ENCODE measurements at regions not wholly inside any gene's neighbourhood (a gene's known extent, or its start where the extent isn't known, plus 50 kb on each side); places are given as distances from the start of the nearest gene placed in this dataset.
"Not testable (repeated sequence)": the region's sequence is repeated elsewhere in the genome, so short reads cannot be mapped to it uniquely, and the experiment has no call there.

- no peaks in the 10 kb centered on the region for H3K36me3 ChIP-seq (ENCODE audit: insufficient read depth, low read length)
- H3K9ac ChIP-seq (ENCODE audit: insufficient read length): no peak overlapping the region
- DNase-seq (ENCODE audit: low read depth, low spot score): no peak
- H3K9me3 ChIP-seq (ENCODE audit: low read depth, low read length): no peaks in the 10 kb centered on the region
- no peak for TF ChIP-seq EZH2 (IDR thresholded peaks at IDR 0.05)
- no peak for TF ChIP-seq FOXP2 (optimal IDR thresholded peaks at IDR 0.05; ENCODE audit: control extremely low read depth, extremely low read length, insufficient read depth)
- TF ChIP-seq POLR2AphosphoS5 (IDR thresholded peaks at IDR 0.05; ENCODE audit: borderline replicate concordance, low read depth, low read length): no peak
- no peak overlapping the region for H3K4me3 ChIP-seq
- H3K27ac ChIP-seq: no peak overlapping the region
Measured at GRCh38 chr6:106862858-106863257, 111.7 kb downstream of the CD24 start.

- H3K9ac ChIP-seq (ENCODE audit: insufficient read length): no peak overlapping the region
- H3K36me3 ChIP-seq (ENCODE audit: insufficient read depth, low read length): no peaks in the 10 kb centered on the region
- H3K9me3 ChIP-seq (ENCODE audit: low read depth, low read length): no peaks in the 10 kb centered on the region
- DNase-seq (ENCODE audit: low read depth, low spot score): no peak
- H3K27ac ChIP-seq: no peak overlapping the region
- no peak overlapping the region for H3K4me3 ChIP-seq
- TF ChIP-seq FOXP2 (optimal IDR thresholded peaks at IDR 0.05; ENCODE audit: control extremely low read depth, extremely low read length, insufficient read depth) (no peak), POLR2AphosphoS5 (IDR thresholded peaks at IDR 0.05; ENCODE audit: borderline replicate concordance, low read depth, low read length) (no peak), EZH2 (IDR thresholded peaks at IDR 0.05) (no peak)
Measured at GRCh38 chr6:106860940-106861339, 113.6 kb downstream of the CD24 start.

GRCh38 chr6:106858653-106859092, 115.9 kb downstream of the CD24 start:
- TF ChIP-seq FOXP2 (optimal IDR thresholded peaks at IDR 0.05; ENCODE audit: control extremely low read depth, extremely low read length, insufficient read depth): no peak
- H3K9ac ChIP-seq (ENCODE audit: insufficient read length): no peak overlapping the region
- no peak overlapping the region for H3K27ac ChIP-seq
- no peaks in the 10 kb centered on the region for H3K36me3 ChIP-seq (ENCODE audit: insufficient read depth, low read length)
- DNase-seq (ENCODE audit: low read depth, low spot score): no peak
- no peaks in the 10 kb centered on the region for H3K9me3 ChIP-seq (ENCODE audit: low read depth, low read length)
- H3K4me3 ChIP-seq: no peak overlapping the region

GRCh38 chr6:106857771-106858652, 116.5 kb downstream of the CD24 start:
- Histone ChIP-seq H3K9me3 (ENCODE audit: low read depth, low read length) (no peaks in the 10 kb centered on the region), H3K36me3 (ENCODE audit: insufficient read depth, low read length) (no peaks in the 10 kb centered on the region), H3K4me3 (no peak overlapping the region), H3K27ac (no peak overlapping the region), H3K9ac (ENCODE audit: insufficient read length) (no peak overlapping the region)
- no peak for DNase-seq (ENCODE audit: low read depth, low spot score)
- TF ChIP-seq FOXP2 (optimal IDR thresholded peaks at IDR 0.05; ENCODE audit: control extremely low read depth, extremely low read length, insufficient read depth) (no peak), POLR2AphosphoS5 (IDR thresholded peaks at IDR 0.05; ENCODE audit: borderline replicate concordance, low read depth, low read length) (no peak), EZH2 (IDR thresholded peaks at IDR 0.05) (no peak)

GRCh38 chr6:106857310-106857709, 117.2 kb downstream of the CD24 start:
- not testable (repeated sequence) for H3K27ac ChIP-seq; H3K36me3 ChIP-seq (ENCODE audit: insufficient read depth, low read length); H3K9ac ChIP-seq (ENCODE audit: insufficient read length); DNase-seq (ENCODE audit: low read depth, low spot score); H3K4me3 ChIP-seq; H3K9me3 ChIP-seq (ENCODE audit: low read depth, low read length)

- no peaks in the 10 kb centered on the region for H3K36me3 ChIP-seq (ENCODE audit: insufficient read depth, low read length)
- H3K9me3 ChIP-seq (ENCODE audit: low read depth, low read length): no peaks in the 10 kb centered on the region
- no peak overlapping the region for H3K4me3 ChIP-seq
- H3K9ac ChIP-seq (ENCODE audit: insufficient read length): no peak overlapping the region
- no peak overlapping the region for H3K27ac ChIP-seq
- TF ChIP-seq EZH2 (IDR thresholded peaks at IDR 0.05) (no peak), FOXP2 (optimal IDR thresholded peaks at IDR 0.05; ENCODE audit: control extremely low read depth, extremely low read length, insufficient read depth) (no peak), POLR2AphosphoS5 (IDR thresholded peaks at IDR 0.05; ENCODE audit: borderline replicate concordance, low read depth, low read length) (no peak)
- DNase-seq (ENCODE audit: low read depth, low spot score): no peak
Measured at GRCh38 chr6:106856227-106856874, 118.2 kb downstream of the CD24 start.

GRCh38 chr6:106855117-106855516, 119.4 kb downstream of the CD24 start:
- Histone ChIP-seq H3K9me3 (ENCODE audit: low read depth, low read length) (no peaks in the 10 kb centered on the region), H3K4me3 (no peak overlapping the region), H3K36me3 (ENCODE audit: insufficient read depth, low read length) (no peaks in the 10 kb centered on the region), H3K9ac (ENCODE audit: insufficient read length) (no peak overlapping the region), H3K27ac (no peak overlapping the region)
- DNase-seq (ENCODE audit: low read depth, low spot score): no peak
- TF ChIP-seq FOXP2 (optimal IDR thresholded peaks at IDR 0.05; ENCODE audit: control extremely low read depth, extremely low read length, insufficient read depth) (no peak), POLR2AphosphoS5 (IDR thresholded peaks at IDR 0.05; ENCODE audit: borderline replicate concordance, low read depth, low read length) (no peak), EZH2 (IDR thresholded peaks at IDR 0.05) (no peak)

- no peak for TF ChIP-seq FOXP2 (optimal IDR thresholded peaks at IDR 0.05; ENCODE audit: control extremely low read depth, extremely low read length, insufficient read depth)
- TF ChIP-seq EZH2 (IDR thresholded peaks at IDR 0.05): no peak
- TF ChIP-seq POLR2AphosphoS5 (IDR thresholded peaks at IDR 0.05; ENCODE audit: borderline replicate concordance, low read depth, low read length): no peak
- Histone ChIP-seq H3K27ac (no peak overlapping the region), H3K9ac (ENCODE audit: insufficient read length) (no peak overlapping the region), H3K4me3 (no peak overlapping the region), H3K36me3 (ENCODE audit: insufficient read depth, low read length) (no peaks in the 10 kb centered on the region), H3K9me3 (ENCODE audit: low read depth, low read length) (no peaks in the 10 kb centered on the region)
- DNase-seq (ENCODE audit: low read depth, low spot score): no peak
Measured at GRCh38 chr6:106849676-106850332, 124.7 kb downstream of the CD24 start.
